GM21825 (cell line): ENCODE measurements at regions not wholly inside any gene's neighbourhood (a gene's known extent, or its start where the extent isn't known, plus 50 kb on each side); places are given as distances from the start of the nearest gene placed in this dataset.

Experiments
- ATAC-seq: cut with Tn5 transposase; IDR thresholded peaks from one replicate; pipeline ENCODE4 v1.9.1; 2021; ENCODE audit warnings: mild to moderate bottlenecking, moderate library complexity; ENCODE audit not compliant: unreplicated experiment

- no peak for ATAC-seq
Observed at GRCh38 chr10:78619896-78620295, 448.9 kb upstream of the ZMIZ1 start.

GRCh38 chr10:78620985-78621799 is 447.6 kb upstream of the ZMIZ1 start:
- no peak for ATAC-seq

GRCh38 chr10:78623578-78624215 is 445.1 kb upstream of the ZMIZ1 start:
- no peak for ATAC-seq

GRCh38 chr10:78624791-78625190 is 444.0 kb upstream of the ZMIZ1 start:
- ATAC-seq, result no peak

DNA sequence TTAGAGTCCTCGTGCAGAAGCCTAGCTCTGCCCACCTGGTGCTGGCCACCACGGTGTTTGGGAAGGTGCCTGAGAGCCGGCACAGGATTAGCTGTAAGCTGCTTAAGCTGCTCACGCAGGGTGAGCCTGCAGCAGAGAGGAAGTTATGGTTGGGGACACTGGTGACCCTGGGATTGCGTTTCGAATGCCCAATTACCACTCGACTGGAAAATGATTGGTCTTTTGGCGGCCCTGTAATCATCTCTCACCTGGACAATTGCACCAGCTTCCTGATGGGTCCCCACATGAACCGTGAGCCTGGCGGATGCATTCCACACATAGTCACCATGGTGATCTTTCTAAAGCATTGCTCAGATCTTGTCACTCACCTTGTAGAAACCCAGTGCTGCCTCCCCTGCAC is 442.3 kb upstream of the ZMIZ1 start:
- ATAC-seq, result no peak

DNA sequence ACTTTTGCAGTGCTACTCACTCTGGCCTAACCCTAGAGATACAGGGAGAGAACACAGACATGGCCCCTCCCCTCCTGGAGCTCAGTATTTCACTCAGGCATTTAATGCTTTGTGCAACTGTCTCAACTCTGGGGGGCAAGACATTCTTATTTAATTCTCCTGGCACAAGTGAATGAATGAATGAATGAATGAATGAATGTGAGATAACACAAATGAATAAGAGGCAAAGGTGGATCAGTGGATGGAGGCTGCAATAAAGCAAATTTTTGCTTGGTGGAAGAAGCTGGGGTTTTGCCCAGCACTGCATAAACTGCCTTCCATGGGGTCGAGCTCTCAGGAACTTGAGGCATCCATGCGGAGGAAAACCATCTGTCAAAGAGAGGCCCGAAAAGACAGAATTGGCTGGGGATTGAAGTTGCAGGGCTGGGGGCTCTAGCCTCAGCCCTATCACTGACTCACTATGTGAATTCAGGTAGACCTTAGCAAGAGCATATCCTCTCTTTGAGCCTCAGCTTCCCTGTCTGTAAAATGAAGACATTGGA is 441.4 kb upstream of the ZMIZ1 start:
- ATAC-seq, result no peak

- ATAC-seq, result no peak
Observed at GRCh38 chr10:78628976-78629375, 439.8 kb upstream of the ZMIZ1 start.

DNA sequence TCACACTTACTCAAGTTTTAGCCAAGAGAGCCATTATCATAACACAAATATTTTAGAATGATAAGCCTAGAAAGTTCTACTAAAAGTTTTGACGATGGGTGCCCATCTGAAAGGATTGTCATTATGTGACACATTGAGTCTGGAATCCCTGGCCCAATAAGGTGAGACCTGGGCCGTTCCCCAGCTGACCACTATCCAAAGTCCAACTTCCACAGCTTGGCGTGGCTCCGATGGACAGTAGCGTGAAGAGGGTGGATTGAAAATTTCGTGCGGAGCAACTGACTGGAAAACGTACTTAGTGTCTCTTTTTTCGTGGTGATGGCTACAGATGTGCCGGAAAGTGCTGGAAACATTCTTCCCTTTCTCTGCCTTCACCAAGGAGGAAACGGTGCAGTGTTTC is 439.0 kb upstream of the ZMIZ1 start:
- no peak for ATAC-seq

GRCh38 chr10:78630944-78631838 is 437.6 kb upstream of the ZMIZ1 start:
- no peak for ATAC-seq

GRCh38 chr10:78634389-78634815 is 434.4 kb upstream of the ZMIZ1 start:
- no peak for ATAC-seq

- ATAC-seq, result no peak
Observed at GRCh38 chr10:78634835-78635234, 433.9 kb upstream of the ZMIZ1 start.

DNA sequence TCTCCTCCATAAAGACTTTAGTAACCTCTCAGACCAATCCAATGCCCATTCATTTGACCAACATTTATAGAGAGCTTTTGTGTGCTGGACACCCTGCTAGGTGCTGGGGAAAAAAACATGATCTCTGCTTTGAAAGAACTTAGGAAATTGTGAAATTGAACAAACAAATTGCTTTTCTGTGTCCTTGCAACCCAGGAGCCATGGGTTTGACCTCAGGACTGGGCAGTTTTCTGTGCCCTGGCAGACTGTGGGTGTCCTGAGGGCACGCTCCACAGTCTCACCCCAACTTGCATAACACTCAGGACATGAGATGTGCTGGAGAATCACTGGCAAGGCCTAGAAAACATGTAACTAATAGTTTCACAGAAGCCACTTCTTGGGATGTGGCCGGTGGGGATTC is 429.1 kb upstream of the ZMIZ1 start:
- no peak for ATAC-seq

DNA sequence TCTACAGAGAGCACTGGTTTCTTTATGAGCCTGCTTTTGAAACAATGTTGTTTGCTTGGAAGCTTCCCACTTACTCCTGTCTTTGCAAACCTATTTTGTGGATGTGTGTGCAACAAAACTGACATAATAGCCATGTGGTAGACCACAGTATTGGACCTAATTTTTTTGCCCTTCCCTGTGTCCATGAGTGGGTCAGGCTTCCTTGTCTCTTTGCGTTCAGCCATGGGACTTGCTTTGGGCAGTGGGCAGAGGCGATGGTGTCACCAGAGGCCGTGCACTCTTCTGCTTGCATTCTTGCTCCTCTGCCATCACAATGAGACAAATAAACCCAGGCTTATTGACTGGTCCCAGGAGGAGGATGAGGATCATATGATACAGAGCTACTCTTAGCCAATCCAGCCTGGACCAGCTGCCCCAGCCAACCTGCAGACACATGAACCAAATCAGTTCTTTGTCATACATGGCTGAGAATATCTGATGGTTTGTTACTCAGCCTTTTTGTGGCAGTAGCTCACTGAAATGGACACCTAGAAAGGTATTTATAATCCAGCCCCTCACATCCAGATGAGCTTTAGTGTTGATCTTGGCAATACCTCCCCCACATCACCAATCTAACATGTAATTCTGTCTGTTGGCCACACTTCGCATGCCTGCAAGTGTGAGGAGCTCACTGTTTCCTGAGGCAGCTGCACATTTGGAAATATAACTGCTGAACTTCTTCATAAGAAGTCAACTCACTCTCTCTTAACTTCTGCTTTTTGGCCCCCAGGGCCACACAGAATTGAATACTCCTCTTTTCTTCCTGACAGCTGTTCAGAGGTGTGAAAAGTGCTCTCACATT is 427.8 kb upstream of the ZMIZ1 start:
- ATAC-seq, result no peak

GRCh38 chr10:78641693-78642092 is 427.1 kb upstream of the ZMIZ1 start:
- ATAC-seq, result no peak

DNA sequence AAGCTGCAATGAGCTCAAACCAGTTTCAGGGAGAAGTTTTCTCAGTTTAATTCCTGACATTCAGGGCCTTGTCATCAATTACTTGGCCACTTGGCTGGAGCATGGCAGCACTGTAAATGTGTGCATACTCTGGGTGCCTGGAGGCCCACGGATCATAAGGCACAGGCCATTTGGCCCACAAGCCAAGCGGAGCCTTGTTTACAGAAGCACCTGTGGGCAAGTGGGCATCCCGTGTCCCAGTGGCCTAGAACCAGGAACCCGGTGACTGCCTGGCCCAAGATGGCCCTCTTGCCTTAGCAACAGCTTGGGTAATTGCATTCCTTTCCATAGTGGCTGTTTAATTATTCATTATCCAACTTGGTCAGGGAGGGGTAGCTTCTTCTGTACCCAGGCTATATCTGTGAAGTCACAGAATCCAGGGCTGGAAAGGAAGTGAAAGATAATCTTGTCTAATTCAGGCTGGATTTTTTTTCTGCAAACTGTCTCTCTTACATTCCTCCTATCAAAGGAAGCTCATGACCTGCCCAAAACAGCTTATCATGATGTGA is 426.4 kb upstream of the ZMIZ1 start:
- ATAC-seq, result no peak

GRCh38 chr10:78643513-78643912 is 425.3 kb upstream of the ZMIZ1 start:
- ATAC-seq, result no peak

DNA sequence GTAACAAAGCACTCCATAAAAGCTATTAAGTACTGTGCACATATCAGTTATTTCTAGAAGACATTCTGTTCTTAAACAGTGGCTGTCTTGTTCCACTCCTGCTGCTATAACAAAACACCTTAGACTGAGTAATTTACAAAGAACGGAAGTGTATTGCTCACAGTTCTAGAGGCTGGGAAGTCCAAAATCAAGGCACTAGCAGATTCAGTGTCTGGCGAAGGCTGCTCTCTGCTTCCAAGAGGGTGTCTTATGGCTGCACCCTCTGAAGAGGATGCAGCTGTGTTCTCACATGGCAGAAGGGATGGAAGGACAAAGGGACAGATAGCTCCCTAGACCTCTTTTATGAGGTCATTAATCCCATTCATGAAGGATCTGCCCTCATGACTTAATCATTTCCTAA is 424.2 kb upstream of the ZMIZ1 start:
- ATAC-seq, result no peak

DNA sequence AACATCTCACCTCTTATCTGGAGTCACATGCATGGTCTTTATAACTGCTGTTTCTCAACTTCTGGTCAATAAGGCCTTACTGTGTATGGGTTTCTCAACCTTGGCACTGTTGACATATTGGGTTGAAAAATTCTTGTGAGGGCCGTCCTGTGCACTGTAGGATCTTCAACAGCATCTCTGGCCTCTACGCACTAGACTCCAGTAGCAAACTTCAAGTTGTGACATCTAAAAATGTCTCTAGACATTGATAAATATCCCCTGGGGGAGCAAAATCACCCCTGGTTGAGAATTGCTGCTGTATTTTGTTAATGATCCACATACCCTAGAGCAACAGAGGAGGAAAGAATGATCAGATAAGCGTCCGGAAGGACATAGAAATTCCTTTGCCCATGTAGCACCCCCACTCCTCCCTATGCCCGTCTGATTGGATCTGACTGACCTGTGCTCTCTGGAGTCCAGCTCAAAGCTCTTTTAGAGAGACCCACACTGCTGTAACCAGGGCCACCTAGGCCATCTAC is 423.5 kb upstream of the ZMIZ1 start:
- no peak for ATAC-seq

DNA sequence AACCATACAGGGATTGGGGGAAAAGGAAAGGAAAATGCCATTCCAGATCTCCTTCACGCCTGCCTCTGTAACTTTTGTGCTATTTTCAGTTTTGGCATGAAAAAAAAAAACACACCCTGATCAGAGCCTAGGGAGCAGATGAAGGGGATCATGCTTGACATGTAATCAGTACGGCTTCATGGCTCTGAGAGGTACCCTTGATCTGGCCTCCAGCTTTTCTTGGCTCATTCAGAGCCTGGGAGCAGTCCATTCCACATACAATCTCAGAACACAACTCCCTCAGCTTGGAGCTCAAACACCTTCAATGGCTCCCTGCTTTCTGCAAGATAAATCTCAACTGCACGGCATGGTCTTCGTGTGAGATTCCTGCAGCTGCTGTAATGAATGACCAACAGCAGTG is 422.8 kb upstream of the ZMIZ1 start:
- ATAC-seq, result no peak
